ENCODE measurements at regions not wholly inside any gene's neighbourhood (a gene's known extent, or its start where the extent isn't known, plus 50 kb on each side); places are given as distances from the start of the nearest gene placed in this dataset.

DNA sequence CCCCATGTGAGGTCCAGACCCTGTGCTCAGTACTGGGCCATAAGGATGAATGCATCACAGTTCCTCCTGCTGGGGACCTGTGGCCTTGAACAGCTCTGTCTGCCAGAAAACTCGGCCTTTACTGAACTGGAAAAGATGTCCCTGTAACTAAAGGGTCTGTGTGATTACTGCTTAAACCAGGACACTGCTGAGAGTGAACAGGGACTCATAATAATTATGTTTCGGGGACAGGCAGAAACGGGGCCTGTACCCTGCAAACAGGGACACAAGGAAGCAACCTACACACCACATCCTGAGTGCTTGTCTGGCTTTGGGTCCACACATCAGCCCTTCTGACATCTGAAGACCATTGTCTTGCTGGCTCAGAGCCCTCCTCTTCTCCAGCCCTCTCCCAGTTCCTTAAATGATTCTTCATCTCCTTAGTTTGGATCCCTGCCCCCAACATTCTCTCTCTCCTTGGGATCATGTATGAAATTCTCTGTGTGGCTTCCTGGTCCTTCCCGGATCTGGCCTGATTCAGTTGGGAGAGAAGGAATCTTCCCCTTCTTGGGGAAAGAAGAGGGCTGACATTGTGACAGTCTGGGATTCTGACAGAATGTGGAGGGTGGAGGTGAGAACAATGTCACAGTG, 248.0 kb downstream of the MYCN start:
- TF ChIP-seq PPARA (CRISPR knock-in tag; IDR thresholded peaks at IDR 0.05; ENCODE audit: borderline replicate concordance): no peak
- TF ChIP-seq ZFP30 (CRISPR knock-in tag; IDR thresholded peaks at IDR 0.05): no peak
- TF ChIP-seq, protein P1, sequence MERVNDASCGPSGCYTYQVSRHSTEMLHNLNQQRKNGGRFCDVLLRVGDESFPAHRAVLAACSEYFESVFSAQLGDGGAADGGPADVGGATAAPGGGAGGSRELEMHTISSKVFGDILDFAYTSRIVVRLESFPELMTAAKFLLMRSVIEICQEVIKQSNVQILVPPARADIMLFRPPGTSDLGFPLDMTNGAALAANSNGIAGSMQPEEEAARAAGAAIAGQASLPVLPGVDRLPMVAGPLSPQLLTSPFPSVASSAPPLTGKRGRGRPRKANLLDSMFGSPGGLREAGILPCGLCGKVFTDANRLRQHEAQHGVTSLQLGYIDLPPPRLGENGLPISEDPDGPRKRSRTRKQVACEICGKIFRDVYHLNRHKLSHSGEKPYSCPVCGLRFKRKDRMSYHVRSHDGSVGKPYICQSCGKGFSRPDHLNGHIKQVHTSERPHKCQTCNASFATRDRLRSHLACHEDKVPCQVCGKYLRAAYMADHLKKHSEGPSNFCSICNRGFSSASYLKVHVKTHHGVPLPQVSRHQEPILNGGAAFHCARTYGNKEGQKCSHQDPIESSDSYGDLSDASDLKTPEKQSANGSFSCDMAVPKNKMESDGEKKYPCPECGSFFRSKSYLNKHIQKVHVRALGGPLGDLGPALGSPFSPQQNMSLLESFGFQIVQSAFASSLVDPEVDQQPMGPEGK (CRISPR knock-in tag; IDR thresholded peaks at IDR 0.05; ENCODE audit: borderline replicate concordance): no peak
- TF ChIP-seq CSDC2 (CRISPR knock-in tag; IDR thresholded peaks at IDR 0.05): no peak
- ATAC-seq: no peak

DNA sequence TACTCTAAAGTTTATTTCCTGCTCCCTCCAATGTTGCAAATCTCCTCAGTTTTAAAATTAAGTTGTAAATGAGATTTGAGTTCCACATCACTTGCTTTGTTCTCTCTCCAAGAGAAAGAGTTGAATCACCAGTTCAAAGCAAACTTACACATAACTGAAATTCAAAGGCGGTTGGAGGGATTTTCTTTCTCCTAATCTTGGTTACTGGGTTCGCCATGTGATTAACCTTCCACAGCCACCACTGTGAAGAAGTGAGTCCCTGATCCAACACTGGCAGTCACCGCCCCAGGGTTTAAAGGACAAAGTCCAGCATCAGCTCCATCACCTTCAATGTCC, 247.1 kb downstream of the MYCN start:
- ATAC-seq: no peak
- TF ChIP-seq ZC3H10 (CRISPR knock-in tag; IDR thresholded peaks at IDR 0.05) (no peak), SNAI2 (CRISPR knock-in tag; IDR thresholded peaks at IDR 0.05) (no peak), OSR1 (CRISPR knock-in tag; IDR thresholded peaks at IDR 0.05) (no peak), ESRRG (CRISPR knock-in tag; IDR thresholded peaks at IDR 0.05) (no peak), ZNF70 (CRISPR knock-in tag; IDR thresholded peaks at IDR 0.05) (no peak), ZFP30 (CRISPR knock-in tag; IDR thresholded peaks at IDR 0.05) (no peak), CSDC2 (CRISPR knock-in tag; IDR thresholded peaks at IDR 0.05) (no peak), TCF4 (CRISPR knock-in tag; IDR thresholded peaks at IDR 0.05; ENCODE audit: borderline replicate concordance) (no peak), BACH2 (CRISPR knock-in tag; IDR thresholded peaks at IDR 0.05; ENCODE audit: borderline replicate concordance) (no peak), ZFP3 (CRISPR knock-in tag; IDR thresholded peaks at IDR 0.05) (no peak), ZNF8 (CRISPR knock-in tag; IDR thresholded peaks at IDR 0.05) (no peak), ARNTL (CRISPR knock-in tag; IDR thresholded peaks at IDR 0.05; ENCODE audit: borderline replicate concordance, low read depth) (no peak), ZNF565 (CRISPR knock-in tag; conservative IDR thresholded peaks at IDR 0.05; ENCODE audit: low read depth) (no peak), GLIS3 (CRISPR knock-in tag; IDR thresholded peaks at IDR 0.05) (no peak)
- TF ChIP-seq, protein P2, sequence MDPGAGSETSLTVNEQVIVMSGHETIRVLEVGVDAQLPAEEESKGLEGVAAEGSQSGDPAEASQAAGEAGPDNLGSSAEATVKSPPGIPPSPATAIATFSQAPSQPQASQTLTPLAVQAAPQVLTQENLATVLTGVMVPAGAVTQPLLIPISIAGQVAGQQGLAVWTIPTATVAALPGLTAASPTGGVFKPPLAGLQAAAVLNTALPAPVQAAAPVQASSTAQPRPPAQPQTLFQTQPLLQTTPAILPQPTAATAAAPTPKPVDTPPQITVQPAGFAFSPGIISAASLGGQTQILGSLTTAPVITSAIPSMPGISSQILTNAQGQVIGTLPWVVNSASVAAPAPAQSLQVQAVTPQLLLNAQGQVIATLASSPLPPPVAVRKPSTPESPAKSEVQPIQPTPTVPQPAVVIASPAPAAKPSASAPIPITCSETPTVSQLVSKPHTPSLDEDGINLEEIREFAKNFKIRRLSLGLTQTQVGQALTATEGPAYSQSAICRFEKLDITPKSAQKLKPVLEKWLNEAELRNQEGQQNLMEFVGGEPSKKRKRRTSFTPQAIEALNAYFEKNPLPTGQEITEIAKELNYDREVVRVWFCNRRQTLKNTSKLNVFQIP (CRISPR knock-in tag; IDR thresholded peaks at IDR 0.05; ENCODE audit: borderline replicate concordance, low read depth): no peak
- TF ChIP-seq, protein P3, sequence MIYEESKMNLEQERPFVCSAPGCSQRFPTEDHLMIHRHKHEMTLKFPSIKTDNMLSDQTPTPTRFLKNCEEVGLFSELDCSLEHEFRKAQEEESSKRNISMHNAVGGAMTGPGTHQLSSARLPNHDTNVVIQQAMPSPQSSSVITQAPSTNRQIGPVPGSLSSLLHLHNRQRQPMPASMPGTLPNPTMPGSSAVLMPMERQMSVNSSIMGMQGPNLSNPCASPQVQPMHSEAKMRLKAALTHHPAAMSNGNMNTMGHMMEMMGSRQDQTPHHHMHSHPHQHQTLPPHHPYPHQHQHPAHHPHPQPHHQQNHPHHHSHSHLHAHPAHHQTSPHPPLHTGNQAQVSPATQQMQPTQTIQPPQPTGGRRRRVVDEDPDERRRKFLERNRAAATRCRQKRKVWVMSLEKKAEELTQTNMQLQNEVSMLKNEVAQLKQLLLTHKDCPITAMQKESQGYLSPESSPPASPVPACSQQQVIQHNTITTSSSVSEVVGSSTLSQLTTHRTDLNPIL (CRISPR knock-in tag; IDR thresholded peaks at IDR 0.05; ENCODE audit: low read depth): no peak
- TF ChIP-seq, protein P4, sequence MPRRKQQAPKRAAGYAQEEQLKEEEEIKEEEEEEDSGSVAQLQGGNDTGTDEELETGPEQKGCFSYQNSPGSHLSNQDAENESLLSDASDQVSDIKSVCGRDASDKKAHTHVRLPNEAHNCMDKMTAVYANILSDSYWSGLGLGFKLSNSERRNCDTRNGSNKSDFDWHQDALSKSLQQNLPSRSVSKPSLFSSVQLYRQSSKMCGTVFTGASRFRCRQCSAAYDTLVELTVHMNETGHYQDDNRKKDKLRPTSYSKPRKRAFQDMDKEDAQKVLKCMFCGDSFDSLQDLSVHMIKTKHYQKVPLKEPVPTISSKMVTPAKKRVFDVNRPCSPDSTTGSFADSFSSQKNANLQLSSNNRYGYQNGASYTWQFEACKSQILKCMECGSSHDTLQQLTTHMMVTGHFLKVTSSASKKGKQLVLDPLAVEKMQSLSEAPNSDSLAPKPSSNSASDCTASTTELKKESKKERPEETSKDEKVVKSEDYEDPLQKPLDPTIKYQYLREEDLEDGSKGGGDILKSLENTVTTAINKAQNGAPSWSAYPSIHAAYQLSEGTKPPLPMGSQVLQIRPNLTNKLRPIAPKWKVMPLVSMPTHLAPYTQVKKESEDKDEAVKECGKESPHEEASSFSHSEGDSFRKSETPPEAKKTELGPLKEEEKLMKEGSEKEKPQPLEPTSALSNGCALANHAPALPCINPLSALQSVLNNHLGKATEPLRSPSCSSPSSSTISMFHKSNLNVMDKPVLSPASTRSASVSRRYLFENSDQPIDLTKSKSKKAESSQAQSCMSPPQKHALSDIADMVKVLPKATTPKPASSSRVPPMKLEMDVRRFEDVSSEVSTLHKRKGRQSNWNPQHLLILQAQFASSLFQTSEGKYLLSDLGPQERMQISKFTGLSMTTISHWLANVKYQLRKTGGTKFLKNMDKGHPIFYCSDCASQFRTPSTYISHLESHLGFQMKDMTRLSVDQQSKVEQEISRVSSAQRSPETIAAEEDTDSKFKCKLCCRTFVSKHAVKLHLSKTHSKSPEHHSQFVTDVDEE (CRISPR knock-in tag; IDR thresholded peaks at IDR 0.05): no peak

DNA sequence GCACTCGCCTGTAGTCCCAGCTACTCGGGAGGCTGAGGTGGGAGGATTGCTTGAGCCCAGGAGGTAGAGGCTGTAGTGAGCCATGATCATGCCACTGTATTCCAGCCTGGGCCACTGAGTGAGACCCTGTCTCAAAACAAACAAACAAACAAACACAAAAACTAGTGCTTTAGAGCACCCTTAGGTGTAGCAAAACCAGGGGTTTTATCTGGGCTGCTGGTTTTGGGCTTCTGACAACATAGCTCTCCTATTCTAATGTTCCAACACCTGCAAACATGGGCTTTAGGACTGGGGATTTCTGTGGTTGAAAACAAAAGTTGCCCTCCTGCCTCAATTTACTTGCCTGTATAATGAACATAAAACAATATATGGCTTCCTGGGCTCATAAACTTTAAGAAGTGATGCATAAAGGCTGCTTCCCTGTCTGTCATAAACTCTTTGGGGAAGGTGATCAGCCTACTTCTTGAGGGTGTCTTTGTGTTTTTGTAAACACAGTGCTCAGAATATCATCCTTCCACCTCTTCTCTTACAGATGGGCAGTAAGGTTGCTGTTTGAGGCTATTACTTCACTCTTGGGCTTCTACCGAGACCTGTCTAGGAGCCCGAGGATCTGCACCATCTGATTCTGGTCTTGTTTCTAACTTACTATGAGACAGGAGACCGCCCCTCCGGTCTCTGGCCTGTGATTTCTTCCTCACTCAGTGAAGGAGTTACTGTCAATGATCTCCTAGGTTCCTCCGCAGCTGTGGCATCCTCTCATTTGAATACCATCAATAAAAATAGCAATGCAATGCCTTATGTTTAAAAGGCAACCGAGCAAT, 246.5 kb downstream of the MYCN start:
- ATAC-seq: no peak

More for the DNA sequence above, 246.5 kb downstream of the MYCN start:
- TF ChIP-seq ZNF70 (CRISPR knock-in tag; IDR thresholded peaks at IDR 0.05): no peak
- TF ChIP-seq RARB (CRISPR knock-in tag; IDR thresholded peaks at IDR 0.05): no peak
- no peak for TF ChIP-seq ZFP3 (CRISPR knock-in tag; IDR thresholded peaks at IDR 0.05)
- no peak for TF ChIP-seq ZFP30 (CRISPR knock-in tag; IDR thresholded peaks at IDR 0.05)
- TF ChIP-seq, protein P4 (CRISPR knock-in tag; IDR thresholded peaks at IDR 0.05): no peak
- TF ChIP-seq BACH2 (CRISPR knock-in tag; IDR thresholded peaks at IDR 0.05; ENCODE audit: borderline replicate concordance): no peak
- no peak for TF ChIP-seq ZC3H10 (CRISPR knock-in tag; IDR thresholded peaks at IDR 0.05)
- no peak for TF ChIP-seq GLIS3 (CRISPR knock-in tag; IDR thresholded peaks at IDR 0.05)
- TF ChIP-seq, protein P1 (CRISPR knock-in tag; IDR thresholded peaks at IDR 0.05; ENCODE audit: borderline replicate concordance): no peak
- no peak for TF ChIP-seq ZNF565 (CRISPR knock-in tag; conservative IDR thresholded peaks at IDR 0.05; ENCODE audit: low read depth)
- TF ChIP-seq, protein P5, sequence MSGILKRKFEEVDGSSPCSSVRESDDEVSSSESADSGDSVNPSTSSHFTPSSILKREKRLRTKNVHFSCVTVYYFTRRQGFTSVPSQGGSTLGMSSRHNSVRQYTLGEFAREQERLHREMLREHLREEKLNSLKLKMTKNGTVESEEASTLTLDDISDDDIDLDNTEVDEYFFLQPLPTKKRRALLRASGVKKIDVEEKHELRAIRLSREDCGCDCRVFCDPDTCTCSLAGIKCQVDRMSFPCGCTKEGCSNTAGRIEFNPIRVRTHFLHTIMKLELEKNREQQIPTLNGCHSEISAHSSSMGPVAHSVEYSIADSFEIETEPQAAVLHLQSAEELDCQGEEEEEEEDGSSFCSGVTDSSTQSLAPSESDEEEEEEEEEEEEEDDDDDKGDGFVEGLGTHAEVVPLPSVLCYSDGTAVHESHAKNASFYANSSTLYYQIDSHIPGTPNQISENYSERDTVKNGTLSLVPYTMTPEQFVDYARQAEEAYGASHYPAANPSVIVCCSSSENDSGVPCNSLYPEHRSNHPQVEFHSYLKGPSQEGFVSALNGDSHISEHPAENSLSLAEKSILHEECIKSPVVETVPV (CRISPR knock-in tag; IDR thresholded peaks at IDR 0.05): no peak
- no peak for TF ChIP-seq ESRRG (CRISPR knock-in tag; IDR thresholded peaks at IDR 0.05)
